IPS-20b (cell line): ENCODE measurements at regions not wholly inside any gene's neighbourhood (a gene's known extent, or its start where the extent isn't known, plus 50 kb on each side); places are given as distances from the start of the nearest gene placed in this dataset.
"Not testable (repeated sequence)": the region's sequence is repeated elsewhere in the genome, so short reads cannot be mapped to it uniquely, and the experiment has no call there.

Source experiments
- H3K27ac ChIP-seq: one replicate; pipeline ENCODE4 v1.5.1; 2013; ENCODE audit warnings: low read length
- H3K27me3 ChIP-seq: 2 replicates; pipeline ENCODE4 v1.6.1; 2013; ENCODE audit warnings: mild to moderate bottlenecking, low read length, inconsistent platforms; ENCODE audit not compliant: insufficient read depth
- H3K36me3 ChIP-seq: 2 replicates; pipeline ENCODE4 v1.6.1; 2013; ENCODE audit warnings: low read depth, mild to moderate bottlenecking, inconsistent platforms, low read length, moderate library complexity; ENCODE audit not compliant: insufficient read depth
- H3K4me1 ChIP-seq: 2 replicates; pipeline ENCODE4 v1.6.1; 2013; ENCODE audit warnings: mild to moderate bottlenecking, control low read depth, inconsistent platforms, low read length, moderate library complexity; ENCODE audit not compliant: insufficient read depth
- H3K4me3 ChIP-seq: 2 replicates; pipeline ENCODE4 v1.5.1; 2013; ENCODE audit warnings: mild to moderate bottlenecking, low read length, inconsistent platforms
- H3K9ac ChIP-seq: 2 replicates; pipeline ENCODE4 v1.6.1; 2013; ENCODE audit warnings: low read depth, mild to moderate bottlenecking, inconsistent platforms, low read length, moderate library complexity
- H3K9me3 ChIP-seq: 2 replicates; pipeline ENCODE4 v1.6.1; 2013; ENCODE audit warnings: mild to moderate bottlenecking, low read depth, low read length, inconsistent platforms; ENCODE audit not compliant: insufficient read depth

DNA sequence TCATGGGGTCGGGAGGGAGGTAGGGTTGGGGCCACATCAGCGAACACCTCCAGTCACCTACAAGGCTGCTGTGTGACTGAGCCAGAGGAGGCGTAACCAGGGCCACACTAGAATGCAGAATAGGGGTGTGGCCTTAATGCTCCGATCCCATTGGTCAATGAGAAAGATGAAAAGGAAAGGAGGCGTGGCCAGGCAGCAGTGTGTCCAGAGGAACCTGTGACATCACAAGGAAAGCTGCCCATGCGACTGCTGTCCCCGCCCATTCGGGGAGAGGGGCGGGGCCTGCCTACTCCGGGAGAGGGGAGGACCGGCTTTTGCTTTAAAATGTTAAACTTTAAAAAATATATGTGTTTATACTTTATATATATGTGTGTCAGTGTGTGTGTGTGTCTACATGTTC, 150.7 kb downstream of the TBC1D2B start:
- not testable (repeated sequence) for H3K9ac ChIP-seq, H3K27me3 ChIP-seq

DNA sequence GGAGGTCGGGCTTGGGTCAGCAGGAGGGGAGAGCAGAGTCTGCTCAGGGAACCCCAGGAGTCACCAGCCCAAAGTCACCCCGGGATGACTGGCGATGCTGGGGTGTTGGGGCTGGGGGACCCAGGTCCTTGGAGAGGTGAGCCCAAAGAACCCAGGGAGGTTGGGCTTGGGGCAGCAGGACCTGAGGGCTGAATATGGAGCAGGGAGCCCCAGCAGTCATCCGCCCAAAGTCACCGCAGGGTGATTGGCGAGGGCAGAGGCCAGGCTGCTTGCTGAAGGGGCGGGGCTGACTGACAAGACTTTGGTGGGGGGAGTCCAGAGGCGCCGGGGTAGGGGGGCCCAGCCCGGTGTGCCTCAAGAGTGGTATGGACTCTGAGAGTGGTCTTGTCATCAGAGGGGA, 151.2 kb downstream of the TBC1D2B start:
- H3K27me3 ChIP-seq, H3K4me1 ChIP-seq, H3K27ac ChIP-seq, H3K9ac ChIP-seq, H3K4me3 ChIP-seq, H3K36me3 ChIP-seq, H3K9me3 ChIP-seq: not testable (repeated sequence)

More for the DNA sequence above, 150.7 kb downstream of the TBC1D2B start:
- H3K36me3 ChIP-seq, H3K9me3 ChIP-seq, H3K27ac ChIP-seq, H3K4me1 ChIP-seq, H3K4me3 ChIP-seq: not testable (repeated sequence)

DNA sequence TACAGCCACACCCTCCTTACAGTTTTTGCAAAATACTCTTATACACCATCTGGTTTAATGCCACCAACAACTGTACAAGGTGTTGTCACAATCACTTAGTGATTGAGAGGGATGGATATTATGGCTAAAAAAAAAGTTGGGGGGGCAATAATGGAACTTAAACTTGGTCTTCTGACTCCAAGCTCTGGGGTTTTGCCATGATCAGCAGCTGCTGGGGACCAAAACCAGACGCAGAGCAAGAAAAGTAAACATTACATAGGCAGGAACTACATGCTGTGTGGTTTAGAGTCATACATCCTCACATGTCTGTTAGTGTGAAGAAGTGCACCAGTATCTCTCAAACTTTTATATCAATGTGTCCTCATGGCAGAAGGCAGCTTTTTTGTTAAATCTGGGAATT, 152.4 kb downstream of the TBC1D2B start:
- H3K9me3 ChIP-seq, H3K27ac ChIP-seq, H3K4me3 ChIP-seq, H3K27me3 ChIP-seq, H3K9ac ChIP-seq, H3K36me3 ChIP-seq, H3K4me1 ChIP-seq: not testable (repeated sequence)

DNA sequence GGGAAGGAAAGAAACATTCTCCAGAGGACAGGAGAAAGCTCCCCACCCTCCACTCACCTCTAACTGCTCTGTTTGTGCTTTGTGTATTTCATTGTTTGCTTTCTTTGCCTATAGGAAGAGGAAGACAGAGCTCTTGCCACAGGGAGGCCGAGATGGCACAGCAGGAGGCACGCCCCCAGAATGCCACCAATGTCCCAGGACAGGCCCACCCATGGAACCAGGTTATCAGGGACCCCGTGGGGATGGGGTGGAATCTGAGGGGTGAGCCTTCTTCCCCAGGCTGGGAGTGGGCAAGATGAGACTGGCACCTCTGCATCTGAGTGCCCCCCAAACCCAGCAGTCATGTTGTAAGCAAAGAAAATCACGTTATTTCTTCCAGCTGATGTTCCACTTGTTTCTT, 155.8 kb downstream of the TBC1D2B start:
- no peaks in the 10 kb centered on the region for H3K4me1 ChIP-seq
- no peak overlapping the region for H3K4me3 ChIP-seq
- no peaks in the 10 kb centered on the region for H3K36me3 ChIP-seq
- H3K27ac ChIP-seq = no peak overlapping the region
- no peak overlapping the region for H3K9ac ChIP-seq
- no peaks in the 10 kb centered on the region for H3K9me3 ChIP-seq
- no peaks in the 10 kb centered on the region for H3K27me3 ChIP-seq

DNA sequence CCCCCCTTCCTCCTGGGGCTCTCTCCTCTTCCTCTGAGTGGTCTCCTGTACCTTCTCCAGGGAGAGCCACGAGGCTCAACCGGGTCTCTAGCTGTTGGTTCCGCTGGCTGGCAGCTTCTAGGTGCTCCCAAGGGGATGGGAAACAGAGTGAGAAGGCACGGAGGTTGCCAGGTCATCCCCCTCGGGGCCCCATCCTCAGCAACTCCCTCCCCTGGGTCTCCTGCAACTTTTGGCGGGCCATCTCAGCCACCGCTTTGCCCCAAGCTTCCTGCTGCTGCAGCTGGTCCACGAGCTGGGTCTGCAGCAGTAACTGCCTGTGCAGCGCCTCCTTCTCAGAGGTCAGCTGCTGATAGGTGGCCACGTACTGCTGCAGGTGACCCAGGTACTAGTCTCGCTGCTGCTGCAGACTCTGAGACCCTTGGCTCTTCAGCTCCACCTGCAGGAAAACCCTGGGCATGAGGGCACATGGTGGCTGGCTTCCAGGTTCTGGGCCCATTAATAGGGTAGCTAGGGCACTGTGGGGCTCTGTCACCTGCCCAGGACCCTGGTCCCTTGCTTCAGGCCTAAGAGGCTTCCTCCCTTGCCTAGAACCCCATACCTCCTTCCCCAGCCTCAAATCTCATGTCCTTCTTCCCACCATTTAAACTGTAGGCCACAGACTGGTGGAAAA, 160.4 kb downstream of the TBC1D2B start:
- H3K36me3 ChIP-seq, H3K27me3 ChIP-seq, H3K4me3 ChIP-seq: not testable (repeated sequence)

DNA sequence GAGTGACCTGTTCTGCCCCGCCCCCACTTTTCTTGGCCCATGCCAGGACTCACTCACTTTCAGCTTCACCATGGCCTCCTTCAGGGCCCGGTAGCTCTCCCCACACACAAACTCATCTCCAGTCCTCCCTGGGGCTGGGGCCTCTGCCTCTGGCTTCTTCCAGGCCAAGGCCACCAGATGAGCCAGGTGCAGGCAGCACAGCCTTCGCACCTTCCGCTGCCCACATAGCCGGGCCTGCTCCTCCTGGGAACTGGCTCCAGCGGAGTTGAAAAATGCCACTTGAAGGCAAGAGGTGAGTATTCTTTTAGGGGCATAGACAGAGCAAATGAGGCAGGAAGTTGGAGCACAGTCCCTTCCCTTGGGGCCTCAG, 161.6 kb downstream of the TBC1D2B start:
- not testable (repeated sequence) for H3K4me1 ChIP-seq

More for the DNA sequence above, 160.4 kb downstream of the TBC1D2B start:
- H3K9ac ChIP-seq, H3K4me1 ChIP-seq, H3K9me3 ChIP-seq, H3K27ac ChIP-seq: not testable (repeated sequence)

DNA sequence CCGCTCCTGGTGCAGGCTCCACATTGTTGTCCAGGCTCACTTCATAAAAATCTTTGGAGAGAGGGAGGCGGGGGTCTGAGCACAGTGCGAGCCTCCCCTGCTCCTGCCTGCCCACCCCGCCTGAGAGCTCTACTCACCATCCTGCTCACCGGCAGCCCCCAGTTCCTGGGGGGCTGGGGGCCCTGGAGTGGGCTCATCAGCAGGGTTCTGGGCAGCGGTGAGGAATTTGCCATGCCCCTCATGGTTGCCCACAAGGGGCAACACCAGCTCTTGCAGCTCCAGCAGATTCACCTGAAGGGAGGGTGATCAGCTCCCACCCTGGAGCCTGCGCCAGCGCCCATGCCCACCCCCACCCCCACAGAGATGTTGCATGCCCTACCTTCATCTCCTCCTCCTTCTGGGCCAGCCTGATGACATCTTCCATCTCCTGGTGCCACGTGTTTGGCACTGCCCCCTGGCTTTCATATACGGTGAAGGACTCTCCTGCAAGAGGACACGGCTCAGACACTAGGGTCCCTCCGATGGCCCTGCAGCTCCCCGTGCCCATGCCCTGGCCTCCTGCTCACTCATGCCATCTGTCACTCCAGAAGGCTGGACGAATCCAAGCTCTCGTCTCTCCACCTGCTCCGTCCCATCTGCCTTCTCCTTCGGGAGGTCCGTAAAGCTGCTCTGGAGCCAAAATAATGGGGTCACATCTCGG, 162.1 kb downstream of the TBC1D2B start:
- Histone ChIP-seq H3K9ac (no peak overlapping the region), H3K36me3 (no peaks in the 10 kb centered on the region), H3K27me3 (no peaks in the 10 kb centered on the region), H3K4me1 (no peaks in the 10 kb centered on the region), H3K27ac (no peak overlapping the region), H3K9me3 (no peaks in the 10 kb centered on the region), H3K4me3 (no peak overlapping the region)

More for the DNA sequence above, 161.6 kb downstream of the TBC1D2B start:
- H3K27me3 ChIP-seq, H3K9ac ChIP-seq, H3K4me3 ChIP-seq, H3K27ac ChIP-seq, H3K36me3 ChIP-seq, H3K9me3 ChIP-seq: not testable (repeated sequence)

DNA sequence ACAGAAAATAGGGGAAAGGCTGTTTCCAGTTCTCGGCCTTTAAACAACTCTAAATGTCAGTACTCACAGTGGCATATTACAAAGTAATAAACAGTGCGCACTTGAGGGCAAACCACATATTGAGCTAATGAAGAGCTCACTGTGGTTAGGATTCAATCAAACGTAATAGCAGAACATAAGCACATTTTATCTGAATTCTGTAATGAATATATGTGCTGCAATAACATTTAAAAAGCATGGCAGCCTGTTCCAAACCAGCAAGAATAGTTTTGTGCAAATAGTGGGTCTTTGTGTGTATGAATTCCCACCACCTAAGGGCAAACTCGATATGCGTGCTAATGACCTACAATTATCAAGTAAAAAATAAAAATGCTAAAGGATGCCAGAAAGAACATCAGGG, 163.0 kb downstream of the TBC1D2B start:
- not testable (repeated sequence) for H3K27me3 ChIP-seq, H3K4me3 ChIP-seq

DNA sequence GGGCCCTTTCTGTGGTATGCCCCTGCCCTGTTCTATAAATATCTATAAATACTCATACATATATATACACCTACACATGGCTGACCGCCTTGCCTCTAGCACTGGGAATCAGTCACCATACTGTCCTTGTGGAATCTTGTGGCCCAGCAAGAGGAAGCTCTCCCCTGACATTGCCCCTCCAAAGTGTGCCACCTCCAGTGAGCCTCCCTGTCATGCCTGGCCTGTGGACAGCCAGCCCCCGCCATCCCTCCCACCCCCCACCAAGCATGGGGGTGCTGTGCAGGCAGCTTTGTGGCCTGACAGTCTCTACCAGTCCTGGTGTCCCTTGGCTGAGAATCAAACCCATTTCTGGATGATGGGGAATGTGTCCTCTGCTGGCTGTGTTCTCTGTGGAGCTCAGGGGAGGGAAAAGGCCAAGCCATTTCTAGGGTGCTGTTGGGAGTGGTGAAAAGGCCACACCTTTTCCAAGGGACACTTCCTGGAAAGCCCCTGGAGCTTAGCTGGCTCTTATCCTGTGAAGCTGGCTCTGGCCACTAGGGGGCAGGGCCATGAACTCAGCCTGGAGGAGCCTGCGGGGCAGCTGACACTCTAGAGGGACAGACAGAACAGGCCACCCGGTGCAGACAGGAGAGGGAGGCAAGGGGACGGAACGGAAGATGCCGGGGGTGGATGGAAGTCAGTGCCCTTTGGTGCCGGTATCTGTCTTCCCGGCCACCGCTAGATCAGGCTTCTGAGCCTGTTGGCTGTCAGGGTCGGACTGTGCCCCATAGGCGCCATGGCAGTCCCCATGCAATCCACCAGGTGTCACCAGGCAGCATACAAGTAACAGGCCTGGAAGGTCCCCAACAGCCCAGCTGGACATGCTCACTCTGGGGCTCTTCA, 167.2 kb downstream of the TBC1D2B start:
- H3K36me3 ChIP-seq, H3K27ac ChIP-seq, H3K27me3 ChIP-seq, H3K9ac ChIP-seq, H3K4me1 ChIP-seq, H3K9me3 ChIP-seq: not testable (repeated sequence)
- H3K4me3 ChIP-seq = peak overlapping the region; percentile 83

More for the DNA sequence above, 163.0 kb downstream of the TBC1D2B start:
- not testable (repeated sequence) for H3K27ac ChIP-seq, H3K9me3 ChIP-seq, H3K36me3 ChIP-seq, H3K9ac ChIP-seq, H3K4me1 ChIP-seq

DNA sequence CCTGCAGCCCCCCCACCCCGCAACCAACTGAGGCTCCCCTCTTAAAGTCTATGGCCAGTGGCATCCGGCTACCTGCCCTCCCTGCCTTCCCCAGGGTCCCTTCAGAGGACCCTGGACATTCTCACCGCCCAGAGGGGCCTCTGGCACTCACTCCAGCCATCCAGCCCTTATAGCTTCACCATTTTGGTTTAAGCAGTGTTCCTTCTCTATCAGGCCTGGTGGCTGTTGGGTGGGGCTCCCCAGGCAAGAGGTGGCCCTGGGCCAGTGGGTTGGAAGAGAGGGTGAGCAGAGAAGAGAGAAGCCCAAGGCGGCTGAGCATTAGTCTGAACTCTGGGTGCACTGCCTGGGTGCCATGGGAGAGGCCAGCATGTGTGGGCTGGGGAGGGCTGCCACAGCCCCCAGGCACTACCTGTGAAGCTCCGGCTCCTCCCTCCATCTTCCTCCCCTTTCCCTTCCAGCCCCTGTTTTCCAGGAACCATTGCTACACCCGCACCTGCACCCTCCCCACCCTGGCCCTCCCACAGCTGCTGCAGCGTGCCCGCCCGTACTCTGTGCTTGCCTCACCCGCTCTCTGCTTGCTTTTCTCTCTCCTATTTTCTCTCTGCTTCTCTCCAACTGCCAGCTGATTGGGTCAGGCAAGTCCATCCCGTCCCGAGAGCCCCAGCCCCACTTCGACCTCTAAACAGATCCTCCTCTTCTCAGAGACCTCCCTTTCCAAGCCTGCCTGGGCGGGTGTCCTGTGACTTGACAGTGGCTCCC, 168.2 kb downstream of the TBC1D2B start:
- H3K36me3 ChIP-seq = no peaks in the 10 kb centered on the region
- no peak overlapping the region for H3K4me3 ChIP-seq
- peaks cover 5% of the 10 kb centered on the region; the same call in 1 of the 2 replicates for H3K4me1 ChIP-seq
- H3K9ac ChIP-seq = no peak overlapping the region
- no peaks in the 10 kb centered on the region for H3K9me3 ChIP-seq
- no peaks in the 10 kb centered on the region for H3K27me3 ChIP-seq
- H3K27ac ChIP-seq = no peak overlapping the region

DNA sequence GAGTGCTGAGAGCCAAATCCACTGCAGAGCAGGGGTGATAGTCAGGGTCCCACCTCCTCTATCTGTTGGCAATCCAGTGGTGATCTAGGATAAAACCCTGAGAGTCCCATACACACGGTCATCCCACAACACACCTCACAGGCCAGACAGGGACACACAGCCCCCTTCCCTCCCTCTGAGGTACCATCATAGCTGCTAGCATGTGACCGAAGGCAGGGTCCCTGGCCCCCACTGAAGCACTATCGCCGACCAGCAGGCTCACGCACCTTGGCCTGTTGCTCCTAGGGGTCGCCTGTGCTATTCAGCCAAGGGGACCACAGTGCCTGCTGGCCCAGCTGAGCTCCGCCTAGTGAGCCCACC, 168.8 kb downstream of the TBC1D2B start:
- not testable (repeated sequence) for H3K9me3 ChIP-seq, H3K36me3 ChIP-seq, H3K4me3 ChIP-seq, H3K27ac ChIP-seq, H3K4me1 ChIP-seq, H3K27me3 ChIP-seq
- H3K9ac ChIP-seq = peak overlapping the region; percentile 51; the same call in 1 of the 2 replicates
